Neural crest cell (in vitro differentiated cells): ENCODE measurements at regions not wholly inside any gene's neighbourhood (a gene's known extent, or its start where the extent isn't known, plus 50 kb on each side); places are given as distances from the start of the nearest gene placed in this dataset.

Experiments used
- DNase-seq: peaks from one replicate; pipeline ENCODE4 v3.0.0; 2021; ENCODE audit warnings: low read depth, mixed read lengths, low spot score
- H3K27ac Mint-ChIP-seq: one replicate; pipeline ENCODE4 v1.8.0; 2021; ENCODE audit warnings: mild to moderate bottlenecking, mixed read lengths; ENCODE audit not compliant: unreplicated experiment
- H3K27me3 Mint-ChIP-seq: 2 replicates; pipeline ENCODE4 v1.8.0; 2021; ENCODE audit warnings: low read depth, mild to moderate bottlenecking, mixed read lengths
- H3K36me3 Mint-ChIP-seq: 2 replicates; pipeline ENCODE4 v1.8.0; 2021; ENCODE audit warnings: low read depth, mild to moderate bottlenecking, mixed read lengths
- H3K4me1 Mint-ChIP-seq: 2 replicates; pipeline ENCODE4 v1.8.0; 2021; ENCODE audit warnings: mixed read lengths
- H3K4me3 Mint-ChIP-seq: one replicate; pipeline ENCODE4 v1.8.0; 2021; ENCODE audit warnings: mild to moderate bottlenecking, mixed read lengths
- H3K9me3 Mint-ChIP-seq: 2 replicates; pipeline ENCODE4 v1.8.0; 2021; ENCODE audit warnings: mixed read lengths
- CTCF ChIP-seq: fragments of 200-600 bp; sonication (generic); conservative IDR thresholded peaks from 2 replicates; pipeline ENCODE4 v1.5.0; 2021; ENCODE audit warnings: antibody characterized with exemption, mild to moderate bottlenecking

GRCh38 chr3:118408431-118408830, 626.2 kb downstream of the IGSF11 start:
- DNase-seq, result no peak
- Mint-ChIP-seq H3K9me3 (no peaks in the 10 kb centered on the region), H3K36me3 (no peaks in the 10 kb centered on the region), H3K4me1 (no peaks in the 10 kb centered on the region), H3K4me3 (no peak overlapping the region), H3K27ac (no peak overlapping the region), H3K27me3 (no peaks in the 10 kb centered on the region)
- no peak for TF ChIP-seq CTCF

GRCh38 chr3:118412503-118412902, 622.1 kb downstream of the IGSF11 start:
- no peak for DNase-seq
- no peaks in the 10 kb centered on the region for H3K9me3 Mint-ChIP-seq
- no peaks in the 10 kb centered on the region for H3K27me3 Mint-ChIP-seq
- peaks cover 4% of the 10 kb centered on the region for H3K36me3 Mint-ChIP-seq
- no peak overlapping the region for H3K4me3 Mint-ChIP-seq
- no peaks in the 10 kb centered on the region for H3K4me1 Mint-ChIP-seq
- H3K27ac Mint-ChIP-seq, result no peak overlapping the region
- TF ChIP-seq CTCF, result no peak

- Mint-ChIP-seq H3K36me3 (no peaks in the 10 kb centered on the region), H3K27ac (no peak overlapping the region), H3K4me1 (no peaks in the 10 kb centered on the region), H3K27me3 (no peaks in the 10 kb centered on the region), H3K9me3 (peaks cover 2% of the 10 kb centered on the region), H3K4me3 (no peak overlapping the region)
- DNase-seq, result no peak
- no peak for TF ChIP-seq CTCF
Measured at GRCh38 chr3:118425272-118425837, 609.3 kb downstream of the IGSF11 start.

GRCh38 chr3:118433825-118434224, 600.8 kb downstream of the IGSF11 start:
- H3K36me3 Mint-ChIP-seq, result no peaks in the 10 kb centered on the region
- no peak overlapping the region for H3K27ac Mint-ChIP-seq
- TF ChIP-seq CTCF, result no peak
- H3K4me1 Mint-ChIP-seq, result no peaks in the 10 kb centered on the region
- no peaks in the 10 kb centered on the region for H3K27me3 Mint-ChIP-seq
- no peak overlapping the region for H3K4me3 Mint-ChIP-seq
- DNase-seq, result no peak
- H3K9me3 Mint-ChIP-seq, result no peaks in the 10 kb centered on the region

GRCh38 chr3:118435851-118436350, 598.7 kb downstream of the IGSF11 start:
- H3K27me3 Mint-ChIP-seq, result no peaks in the 10 kb centered on the region
- H3K9me3 Mint-ChIP-seq, result no peaks in the 10 kb centered on the region
- DNase-seq, result no peak
- H3K4me3 Mint-ChIP-seq, result no peak overlapping the region
- H3K4me1 Mint-ChIP-seq, result no peaks in the 10 kb centered on the region
- no peak overlapping the region for H3K27ac Mint-ChIP-seq
- no peaks in the 10 kb centered on the region for H3K36me3 Mint-ChIP-seq
- TF ChIP-seq CTCF, result no peak
